NCI-H2171 treated with DMSO at 0.1 percent for 48 hours (cell line): ENCODE measurements at regions not wholly inside any gene's neighbourhood (a gene's known extent, or its start where the extent isn't known, plus 50 kb on each side); places are given as distances from the start of the nearest gene placed in this dataset.

Source experiments
- DNase-seq: peaks from one replicate; lab custom pipeline; 2025; lab: John Stamatoyannopoulos, UW

- peak; percentile 46 for DNase-seq
Observed at GRCh38 chr4:63619771-63620170, 789.5 kb downstream of the TECRL start.

- peak; percentile 7 for DNase-seq
Observed at GRCh38 chr4:63618883-63619718, 790.1 kb downstream of the TECRL start.

- DNase-seq = peak; percentile 10
Observed at GRCh38 chr4:63607169-63607872, 801.9 kb downstream of the TECRL start.

- no peak for DNase-seq
Observed at GRCh38 chr4:63589796-63590195, 819.5 kb downstream of the TECRL start.

GRCh38 chr4:63583561-63583960 lies 825.7 kb downstream of the TECRL start:
- DNase-seq = no peak

DNA sequence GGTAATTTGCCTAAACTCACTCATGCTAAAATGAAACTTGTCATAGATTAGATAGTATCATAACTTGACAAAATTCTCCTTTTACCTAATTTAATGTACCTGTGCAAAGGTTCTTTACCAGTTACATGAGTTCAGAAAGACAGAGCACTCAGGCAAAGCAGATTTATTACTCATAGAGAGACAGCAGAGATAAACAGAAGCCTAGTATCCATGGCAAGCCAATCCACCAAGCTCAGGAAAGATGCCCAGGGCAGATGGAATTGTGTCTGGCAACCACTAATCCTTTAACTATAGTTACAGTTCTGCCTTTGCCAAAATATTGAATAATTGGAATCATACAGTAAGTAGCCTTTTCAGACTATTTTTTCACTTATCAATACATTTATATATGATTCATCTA lies 826.2 kb downstream of the TECRL start:
- DNase-seq = no peak

- DNase-seq = no peak
Observed at GRCh38 chr4:63580796-63581475, 828.3 kb downstream of the TECRL start.

DNA sequence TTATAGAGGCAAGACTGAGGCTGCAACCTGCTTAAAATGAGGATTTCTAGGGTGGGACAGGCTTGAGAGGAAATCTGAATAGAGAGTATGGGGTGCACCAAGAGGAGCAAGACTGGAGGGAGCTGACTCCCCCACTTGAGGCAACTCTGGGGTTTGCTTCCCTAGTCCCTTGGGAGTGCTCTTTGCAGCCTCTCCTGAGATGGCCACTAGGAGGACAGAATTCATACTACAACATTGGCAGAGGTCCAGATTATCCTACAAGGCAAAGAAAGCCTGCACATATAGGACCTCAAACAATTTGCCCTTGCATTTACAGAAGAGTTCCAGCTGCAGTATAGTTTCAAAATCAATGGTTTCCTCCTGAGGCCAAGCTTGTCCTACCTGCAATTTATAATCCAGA lies 830.9 kb downstream of the TECRL start:
- DNase-seq = no peak

DNA sequence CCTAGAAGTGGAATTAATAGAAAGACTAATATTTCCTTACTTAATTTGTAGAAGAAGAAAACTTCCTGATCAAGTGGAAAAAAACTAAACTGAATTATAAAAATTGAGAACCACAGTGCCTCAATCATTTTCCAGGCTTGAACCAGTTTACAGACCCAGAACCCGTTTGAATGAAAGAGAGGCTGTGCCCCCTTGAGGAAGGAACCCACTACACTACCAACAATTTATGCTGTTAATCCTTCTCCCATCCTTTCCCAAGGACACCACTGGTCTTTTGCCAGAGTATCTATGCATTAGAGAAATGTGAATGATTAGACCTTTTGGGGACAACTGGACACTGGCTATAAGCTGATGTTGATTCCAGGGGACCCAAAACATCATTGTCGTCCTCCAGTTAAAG lies 842.6 kb downstream of the TECRL start:
- no peak for DNase-seq

DNA sequence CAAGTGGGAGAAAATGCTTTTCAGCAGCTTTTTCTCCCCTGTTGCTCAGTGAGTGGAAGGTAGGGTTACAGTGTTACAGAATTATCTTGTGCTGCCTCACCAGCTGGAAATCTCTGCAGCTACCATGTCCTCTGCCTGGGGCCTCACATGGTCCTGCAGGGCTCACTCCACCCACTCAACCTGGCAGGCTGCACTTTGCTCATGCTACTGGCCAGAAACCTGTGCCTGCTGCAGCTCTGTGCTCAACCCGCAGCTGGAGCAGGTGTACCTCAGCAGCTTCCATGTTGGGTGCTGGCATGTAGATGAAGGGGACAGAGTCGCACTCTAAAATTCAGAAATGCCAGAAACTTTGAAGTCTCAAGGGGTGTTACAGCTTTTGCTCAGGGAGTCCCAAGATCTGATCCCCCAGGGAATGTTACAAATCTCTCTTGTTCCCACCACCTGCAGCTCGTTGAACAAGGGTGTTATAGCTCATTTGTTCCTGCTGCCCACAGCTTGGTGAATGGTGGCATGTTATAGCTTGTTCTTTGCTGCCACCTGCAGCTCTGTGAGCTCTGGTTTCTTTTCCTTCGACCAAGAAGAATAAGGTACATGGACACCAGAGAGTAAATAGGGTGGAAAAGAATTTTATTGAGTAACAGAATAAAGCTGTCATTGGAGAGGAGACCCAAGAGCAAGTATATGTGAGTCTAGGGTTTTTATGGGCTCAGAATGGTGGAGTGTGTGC lies 845.8 kb downstream of the TECRL start:
- DNase-seq = peak; percentile 5

DNA sequence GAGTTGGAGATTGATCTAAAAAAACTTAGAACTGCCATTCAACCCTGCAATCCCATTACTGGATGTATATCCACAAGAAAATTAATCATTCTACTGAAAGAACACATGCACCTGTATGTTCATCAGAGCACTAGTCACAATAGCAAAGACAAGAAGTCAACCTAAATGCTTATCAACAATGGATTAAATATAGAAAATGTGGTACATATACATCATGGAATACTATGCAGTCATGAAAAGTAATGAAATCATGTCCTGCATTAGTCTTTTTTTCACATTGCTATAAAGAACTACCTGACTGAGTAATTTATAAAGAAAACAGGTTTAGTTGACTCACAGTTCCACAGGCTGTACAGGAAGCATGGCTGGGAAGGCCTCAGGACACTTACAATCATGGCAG lies 850.5 kb downstream of the TECRL start:
- DNase-seq = no peak

DNA sequence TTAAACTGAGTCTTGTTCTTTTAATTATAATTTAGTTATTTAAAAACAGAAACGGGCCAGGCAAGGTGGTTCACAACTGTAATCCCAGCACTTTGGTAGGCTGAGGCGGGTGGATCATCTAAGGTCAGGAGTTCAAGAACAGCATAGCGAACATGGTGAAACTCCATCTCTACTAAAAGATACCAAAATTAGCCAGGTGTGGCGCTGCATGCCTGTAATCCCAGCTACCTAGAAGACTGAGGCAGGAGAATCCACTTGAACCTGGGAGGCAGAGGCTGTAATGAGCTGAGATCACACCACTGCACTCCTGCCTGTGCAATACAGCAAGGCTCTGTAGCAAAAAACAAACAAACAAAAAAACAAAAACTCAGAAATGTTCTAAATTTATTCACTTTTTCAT lies 852.9 kb downstream of the TECRL start:
- no peak for DNase-seq

DNA sequence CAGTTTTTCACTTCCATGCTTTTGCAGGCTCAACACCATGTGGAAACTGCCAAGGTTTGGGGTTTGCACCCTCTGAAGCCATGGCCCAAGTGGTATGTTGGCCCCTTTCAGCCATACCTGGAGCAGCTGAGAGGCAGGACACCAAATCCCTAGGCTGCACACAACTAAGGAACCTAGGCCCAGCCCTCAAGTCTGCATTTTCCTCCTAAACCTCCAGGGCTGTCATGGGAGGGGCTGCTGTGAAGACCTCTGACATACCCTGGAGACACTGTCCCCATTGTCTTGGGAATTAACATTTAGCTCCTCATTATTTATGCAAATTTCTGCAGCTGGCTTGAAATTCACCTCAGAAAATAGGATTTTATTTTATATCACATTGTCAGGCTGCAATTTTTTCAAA lies 856.1 kb downstream of the TECRL start:
- DNase-seq = no peak

- no peak for DNase-seq
Observed at GRCh38 chr4:63541828-63542227, 867.4 kb downstream of the TECRL start.

GRCh38 chr4:63529581-63530337 lies 879.5 kb downstream of the TECRL start:
- no peak for DNase-seq

DNA sequence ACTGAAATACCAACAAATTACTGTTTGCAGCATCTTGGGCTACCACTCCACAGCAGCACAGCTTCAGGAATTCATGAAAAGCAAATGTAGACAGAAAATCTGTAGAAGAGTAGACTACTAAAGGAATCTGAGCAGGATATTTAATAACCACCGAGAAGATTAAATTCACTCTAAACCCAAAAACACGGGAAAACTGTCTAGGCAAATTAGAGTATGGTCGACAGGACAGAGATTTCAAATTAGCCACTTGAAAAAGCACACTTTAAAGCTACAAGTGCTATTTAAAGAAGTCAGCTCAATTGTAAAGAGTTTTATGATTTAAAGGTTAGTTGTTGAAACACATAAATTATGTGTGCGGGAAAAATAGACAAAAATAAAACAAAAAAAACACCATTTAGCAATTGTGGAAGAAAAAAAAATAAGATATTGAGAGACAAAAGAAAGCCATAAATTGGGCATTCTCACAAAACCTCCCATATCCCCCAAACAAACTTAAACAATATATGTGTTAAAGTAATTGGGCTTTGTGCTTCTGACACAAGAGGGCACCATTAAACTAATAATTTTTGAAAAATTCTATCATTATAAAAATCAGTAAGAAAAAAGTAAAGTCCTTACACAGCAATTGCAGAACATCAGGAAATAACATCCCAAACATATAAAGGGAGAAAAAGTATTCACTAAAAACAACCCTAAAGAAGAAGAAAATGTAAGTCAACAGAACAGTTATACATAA lies 880.8 kb downstream of the TECRL start:
- peak; percentile 15 for DNase-seq

DNA sequence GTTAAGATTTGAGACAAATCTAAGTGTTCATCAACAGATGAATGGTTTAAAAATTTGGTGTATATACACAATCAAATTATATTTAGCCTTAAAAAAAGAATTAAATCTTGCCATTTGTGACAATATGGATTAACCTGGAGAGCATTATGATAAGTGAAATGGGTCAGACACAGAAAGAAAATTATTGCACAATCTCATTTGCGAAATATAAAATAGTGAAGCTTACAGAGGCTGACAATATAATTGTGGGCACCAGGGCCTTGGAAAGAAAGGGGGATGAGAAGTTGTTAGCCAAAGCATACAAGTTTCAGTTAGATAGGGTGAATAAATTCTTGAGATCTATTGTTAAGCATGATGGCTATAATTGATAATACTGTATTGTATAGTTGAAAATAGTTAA lies 883.0 kb downstream of the TECRL start:
- no peak for DNase-seq

GRCh38 chr4:63524764-63525163 lies 884.5 kb downstream of the TECRL start:
- no peak for DNase-seq

GRCh38 chr4:63505714-63506460 lies 903.4 kb downstream of the TECRL start:
- no peak for DNase-seq

DNA sequence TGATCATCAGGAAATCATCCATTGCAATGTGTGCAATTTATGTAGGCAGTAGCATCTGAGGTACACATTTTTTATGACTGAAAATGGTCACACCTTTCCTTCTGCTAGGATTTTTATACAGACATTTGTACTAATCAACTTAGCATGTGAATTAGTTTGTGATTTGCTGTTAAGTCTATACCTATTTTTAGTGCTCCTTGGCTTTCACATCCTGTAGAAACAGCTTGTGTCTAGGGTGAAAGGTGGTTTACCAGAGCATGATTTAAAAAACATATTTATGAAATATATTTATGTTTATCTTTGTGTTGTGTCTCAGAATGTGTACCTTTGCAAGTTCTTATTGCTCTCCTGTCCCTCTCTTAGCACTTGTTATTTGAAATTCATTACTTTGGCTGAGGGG lies 916.0 kb downstream of the TECRL start:
- no peak for DNase-seq
